Thoracic aorta (tissue), 2 donors: ENCODE measurements at regions not wholly inside any gene's neighbourhood (a gene's known extent, or its start where the extent isn't known, plus 50 kb on each side); places are given as distances from the start of the nearest gene placed in this dataset.

ENCODE experiments used
- ATAC-seq: fragments of 150-250 bp; one replicate; pipeline ENCODE4 v1.8.0; 2017; ENCODE audit warnings: low read depth; ENCODE audit not compliant: insufficient number of reproducible peaks, low FRiP score
- DNase-seq: peaks from one replicate; pipeline ENCODE4 v3.0.0-alpha.2; 2020; ENCODE audit warnings: low spot score
- H3K27ac ChIP-seq, 2 donors: fragments of 200-600 bp; sonication (generic); 1 replicate in 1 of 2; 2 replicates in 1 of 2; pipeline ENCODE4 v1.5.1; 2016; ENCODE audit warnings: mild to moderate bottlenecking in 2 of 2, moderate library complexity in 2 of 2
- H3K27me3 ChIP-seq: fragments of 200-600 bp; sonication (generic); replicated peaks from 2 replicates; pipeline ENCODE4 v1.6.0; 2016; ENCODE audit warnings: mild to moderate bottlenecking; ENCODE audit not compliant: insufficient read depth
- H3K36me3 ChIP-seq: fragments of 200-600 bp; sonication (generic); one replicate; pipeline ENCODE4 v1.5.1; 2016
- H3K4me1 ChIP-seq, 2 donors: fragments of 200-600 bp; sonication (generic); 1 replicate in 1 of 2; 2 replicates in 1 of 2; pipeline versions ENCODE4 v1.5.1 to v1.6.0; 2016; ENCODE audit warnings: low read depth in 2 of 2, mild to moderate bottlenecking in 1 of 2; ENCODE audit not compliant: control insufficient read depth in 1 of 2
- H3K4me3 ChIP-seq: fragments of 200-600 bp; sonication (generic); 2 replicates; pipeline ENCODE4 v1.5.1; 2016; ENCODE audit warnings: mild to moderate bottlenecking
- H3K9me3 ChIP-seq: fragments of 200-600 bp; sonication (generic); 2 replicates; pipeline ENCODE4 v1.5.1; 2016
- CTCF ChIP-seq: fragments of 200-600 bp; sonication (generic); IDR thresholded peaks from one replicate; pipeline ENCODE4 v1.5.1; 2019; ENCODE audit warnings: antibody characterized with exemption

- TF ChIP-seq CTCF = no peak
- ATAC-seq (no peak), DNase-seq (no peak)
- H3K27ac ChIP-seq = no peak overlapping the region
- no peaks in the 10 kb centered on the region for H3K4me1 ChIP-seq
- H3K4me3 ChIP-seq = no peak overlapping the region
- H3K36me3 ChIP-seq = no peaks in the 10 kb centered on the region
- H3K9me3 ChIP-seq = no peaks in the 10 kb centered on the region
- H3K27me3 ChIP-seq = no peaks in the 10 kb centered on the region
These were observed 184.2 kb downstream of the KCNJ2 start for GRCh38 chr17:70353408-70354092.

DNA sequence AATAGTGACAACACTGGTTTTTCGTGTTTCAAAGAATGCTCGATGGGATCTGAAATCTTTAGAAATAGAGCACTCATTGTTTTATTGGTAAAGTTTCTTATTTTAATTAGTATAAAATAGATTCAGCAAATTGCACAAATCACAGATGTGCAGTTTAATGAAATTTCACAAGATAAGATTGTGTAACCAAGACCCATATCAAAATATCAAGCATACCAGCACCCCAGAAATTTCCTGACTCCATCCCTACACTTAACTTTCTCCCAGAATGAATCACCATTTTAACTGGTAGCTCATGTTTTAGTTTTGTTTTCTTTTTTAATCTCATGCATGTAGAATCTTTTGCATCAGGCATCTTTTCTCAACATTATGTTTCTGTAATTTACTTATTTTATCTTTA is 185.9 kb downstream of the KCNJ2 start:
- no peaks in the 10 kb centered on the region for H3K27me3 ChIP-seq
- H3K9me3 ChIP-seq = no peaks in the 10 kb centered on the region
- DNase-seq = no peak
- no peak for ATAC-seq
- TF ChIP-seq CTCF = no peak
- H3K4me1 ChIP-seq = no peaks in the 10 kb centered on the region
- no peak overlapping the region for H3K27ac ChIP-seq
- no peaks in the 10 kb centered on the region for H3K36me3 ChIP-seq
- H3K4me3 ChIP-seq = no peak overlapping the region

- DNase-seq = no peak
- no peaks in the 10 kb centered on the region for H3K4me1 ChIP-seq
- no peak for ATAC-seq
- no peaks in the 10 kb centered on the region for H3K9me3 ChIP-seq
- H3K36me3 ChIP-seq = no peaks in the 10 kb centered on the region
- no peak overlapping the region for H3K27ac ChIP-seq
- no peak overlapping the region for H3K4me3 ChIP-seq
- no peaks in the 10 kb centered on the region for H3K27me3 ChIP-seq
- no peak for TF ChIP-seq CTCF
These were observed 187.9 kb downstream of the KCNJ2 start for GRCh38 chr17:70357190-70357589.

GRCh38 chr17:70365091-70365583 is 195.8 kb downstream of the KCNJ2 start:
- no peaks in the 10 kb centered on the region for H3K27me3 ChIP-seq
- H3K4me1 ChIP-seq = no peaks in the 10 kb centered on the region
- H3K27ac ChIP-seq = no peak overlapping the region
- DNase-seq = no peak
- no peak for ATAC-seq
- no peak overlapping the region for H3K4me3 ChIP-seq
- H3K9me3 ChIP-seq = no peaks in the 10 kb centered on the region
- H3K36me3 ChIP-seq = no peaks in the 10 kb centered on the region
- no peak for TF ChIP-seq CTCF

GRCh38 chr17:70366386-70366785 is 197.1 kb downstream of the KCNJ2 start:
- no peak for DNase-seq
- Histone ChIP-seq H3K4me3 (no peak overlapping the region), H3K9me3 (no peaks in the 10 kb centered on the region), H3K36me3 (no peaks in the 10 kb centered on the region), H3K27me3 (no peaks in the 10 kb centered on the region), H3K27ac (no peak overlapping the region), H3K4me1 (no peaks in the 10 kb centered on the region)
- ATAC-seq = no peak
- no peak for TF ChIP-seq CTCF
